HTR-8/SVneo (cell line): ENCODE measurements at regions not wholly inside any gene's neighbourhood (a gene's known extent, or its start where the extent isn't known, plus 50 kb on each side); places are given as distances from the start of the nearest gene placed in this dataset.
"Not testable (repeated sequence)": the region's sequence is repeated elsewhere in the genome, so short reads cannot be mapped to it uniquely, and the experiment has no call there.

ENCODE experiments used
- DNase-seq: peaks from one replicate; pipeline ENCODE4 v3.0.0; 2011; ENCODE audit warnings: low spot score, mixed read lengths; ENCODE audit not compliant: insufficient read length
- FAIRE-seq: peaks from 2 replicates; lab custom pipeline; 2011; peaks lifted over from hg19 to GRCh38; lab: Jason Lieb, UNC

- DNase-seq (no peak), FAIRE-seq (no peak)
Measured at GRCh38 chr10:5268743-5269142, 72.1 kb downstream of the AKR1C4 start.

- no peak for DNase-seq
- no peak for FAIRE-seq
Measured at GRCh38 chr10:5269791-5270190, 73.2 kb downstream of the AKR1C4 start.

- DNase-seq (no peak), FAIRE-seq (no peak)
Measured at GRCh38 chr10:5271526-5271925, 74.9 kb downstream of the AKR1C4 start.

GRCh38 chr10:5272065-5272803 is 75.6 kb downstream of the AKR1C4 start:
- DNase-seq (no peak), FAIRE-seq (no peak)

GRCh38 chr10:5274795-5275194 is 78.2 kb downstream of the AKR1C4 start:
- DNase-seq (no peak), FAIRE-seq (no peak)

GRCh38 chr10:5281356-5281755 is 83.4 kb upstream of the UCN3 start:
- FAIRE-seq = no peak
- no peak for DNase-seq

- FAIRE-seq (no peak), DNase-seq (no peak)
Measured at GRCh38 chr10:5282137-5282536, 82.6 kb upstream of the UCN3 start.

- DNase-seq (peak; percentile 15), FAIRE-seq (no peak)
Measured at GRCh38 chr10:5283305-5284158, 81.2 kb upstream of the UCN3 start.

GRCh38 chr10:5284311-5285057 is 80.3 kb upstream of the UCN3 start:
- DNase-seq = no peak
- no peak for FAIRE-seq

- FAIRE-seq = no peak
- DNase-seq = no peak
Measured at GRCh38 chr10:5285186-5285585, 79.6 kb upstream of the UCN3 start.

GRCh38 chr10:5288359-5288758 is 76.4 kb upstream of the UCN3 start:
- FAIRE-seq = no peak
- DNase-seq = no peak

- not testable (repeated sequence) for DNase-seq, FAIRE-seq
Measured at GRCh38 chr10:5289228-5289627, 75.5 kb upstream of the UCN3 start.

GRCh38 chr10:5291501-5292195 is 73.1 kb upstream of the UCN3 start:
- DNase-seq (peak; percentile 59), FAIRE-seq (no peak)

GRCh38 chr10:5292196-5292735 is 72.5 kb upstream of the UCN3 start:
- no peak for DNase-seq
- FAIRE-seq = no peak

- FAIRE-seq, DNase-seq: not testable (repeated sequence)
Measured at GRCh38 chr10:5292970-5293369, 71.8 kb upstream of the UCN3 start.

GRCh38 chr10:5293691-5294550 is 70.8 kb upstream of the UCN3 start:
- FAIRE-seq (no peak), DNase-seq (peak; percentile 26)

GRCh38 chr10:5297466-5297865 is 67.3 kb upstream of the UCN3 start:
- FAIRE-seq (no peak), DNase-seq (no peak)

GRCh38 chr10:5297996-5298395 is 66.8 kb upstream of the UCN3 start:
- FAIRE-seq (no peak), DNase-seq (no peak)

GRCh38 chr10:5299950-5300349 is 64.8 kb upstream of the UCN3 start:
- FAIRE-seq = no peak
- no peak for DNase-seq
